IPS DF 6.9 (cell line): ENCODE measurements at regions not wholly inside any gene's neighbourhood (a gene's known extent, or its start where the extent isn't known, plus 50 kb on each side); places are given as distances from the start of the nearest gene placed in this dataset.

Experiments used
- DNase-seq: peaks from one replicate; pipeline ENCODE4 v3.0.0-alpha.2; 2013; ENCODE audit warnings: low read depth, low spot score
- H3K27ac ChIP-seq: one replicate; pipeline ENCODE4 v1.5.1; 2013; ENCODE audit warnings: low read length, control low read depth
- H3K27me3 ChIP-seq: 2 replicates; pipeline ENCODE4 v1.6.1; 2013; ENCODE audit warnings: mild to moderate bottlenecking, low read length; ENCODE audit not compliant: control insufficient read depth, insufficient read depth
- H3K36me3 ChIP-seq: 2 replicates; pipeline ENCODE4 v1.6.1; 2013; ENCODE audit warnings: low read length; ENCODE audit not compliant: control insufficient read depth, insufficient read depth
- H3K4me1 ChIP-seq: 2 replicates; pipeline ENCODE4 v1.6.1; 2013; ENCODE audit warnings: low read length; ENCODE audit not compliant: control insufficient read depth, insufficient read depth
- H3K4me3 ChIP-seq: 2 replicates; pipeline ENCODE4 v1.5.1; 2013; ENCODE audit warnings: mild to moderate bottlenecking, low read length
- H3K9me3 ChIP-seq: 2 replicates; pipeline ENCODE4 v1.6.1; 2013; ENCODE audit warnings: low read length, inconsistent platforms; ENCODE audit not compliant: control insufficient read depth, insufficient read depth
- WGBS: extraction: QIAGEN DNeasy Blood & Tissue Kit; methylation state at CpG from one replicate; pipeline ENCODE4 v1.1.7; 2013; ENCODE audit warnings: mixed read lengths, missing lambda C conversion rate; ENCODE audit not compliant: insufficient read length, insufficient coverage; 5-methylcytosine and 5-hydroxymethylcytosine counted together

GRCh38 chr2:123047186-123047585 lies 977.9 kb upstream of the CNTNAP5 start:
- DNase-seq: no peak
- no peaks in the 10 kb centered on the region for H3K27me3 ChIP-seq
- no peak overlapping the region for H3K4me3 ChIP-seq
- H3K9me3 ChIP-seq: no peaks in the 10 kb centered on the region
- no peaks in the 10 kb centered on the region for H3K4me1 ChIP-seq
- H3K27ac ChIP-seq: no peak overlapping the region
- H3K36me3 ChIP-seq: no peaks in the 10 kb centered on the region

- Histone ChIP-seq H3K36me3 (no peaks in the 10 kb centered on the region), H3K27me3 (no peaks in the 10 kb centered on the region), H3K4me3 (no peak overlapping the region), H3K9me3 (no peaks in the 10 kb centered on the region), H3K27ac (no peak overlapping the region), H3K4me1 (no peaks in the 10 kb centered on the region)
- whole genome bisulfite sequencing: no CpG with 5 or more reads among the region's 2 CpGs
- DNase-seq: no peak
Observed at GRCh38 chr2:123051136-123051535, 974.0 kb upstream of the CNTNAP5 start.

- H3K36me3 ChIP-seq: no peaks in the 10 kb centered on the region
- H3K4me3 ChIP-seq: no peak overlapping the region
- H3K27me3 ChIP-seq: no peaks in the 10 kb centered on the region
- no CpG with 5 or more reads among the region's 2 CpGs for WGBS
- H3K4me1 ChIP-seq: no peaks in the 10 kb centered on the region
- no peak overlapping the region for H3K27ac ChIP-seq
- no peaks in the 10 kb centered on the region for H3K9me3 ChIP-seq
- DNase-seq: no peak
Observed at GRCh38 chr2:123061534-123061933, 963.6 kb upstream of the CNTNAP5 start.

GRCh38 chr2:123073371-123073770 lies 951.7 kb upstream of the CNTNAP5 start:
- H3K27ac ChIP-seq: no peak overlapping the region

GRCh38 chr2:123073956-123074355 lies 951.1 kb upstream of the CNTNAP5 start:
- DNase-seq: no peak
- Histone ChIP-seq H3K4me3 (no peak overlapping the region), H3K4me1 (no peaks in the 10 kb centered on the region), H3K27me3 (no peaks in the 10 kb centered on the region), H3K9me3 (no peaks in the 10 kb centered on the region), H3K27ac (no peak overlapping the region), H3K36me3 (no peaks in the 10 kb centered on the region)

More at GRCh38 chr2:123073371-123073770, 951.7 kb upstream of the CNTNAP5 start:
- DNase-seq: no peak
- Histone ChIP-seq H3K9me3 (no peaks in the 10 kb centered on the region), H3K27me3 (no peaks in the 10 kb centered on the region), H3K4me3 (no peak overlapping the region), H3K4me1 (no peaks in the 10 kb centered on the region), H3K36me3 (no peaks in the 10 kb centered on the region)
- WGBS: no CpG with 5 or more reads among the region's 1 CpG

- no CpG with 5 or more reads among the region's 2 CpGs for WGBS
- no peak for DNase-seq
- no peak overlapping the region for H3K4me3 ChIP-seq
- H3K27ac ChIP-seq: no peak overlapping the region
- no peaks in the 10 kb centered on the region for H3K9me3 ChIP-seq
- H3K4me1 ChIP-seq: no peaks in the 10 kb centered on the region
- H3K27me3 ChIP-seq: no peaks in the 10 kb centered on the region
- no peaks in the 10 kb centered on the region for H3K36me3 ChIP-seq
Observed at GRCh38 chr2:123077101-123077500, 948.0 kb upstream of the CNTNAP5 start.

GRCh38 chr2:123080331-123080730 lies 944.8 kb upstream of the CNTNAP5 start:
- DNase-seq: no peak
- H3K4me3 ChIP-seq: no peak overlapping the region
- WGBS: no CpG with 5 or more reads among the region's 3 CpGs
- no peaks in the 10 kb centered on the region for H3K4me1 ChIP-seq
- no peaks in the 10 kb centered on the region for H3K9me3 ChIP-seq
- no peaks in the 10 kb centered on the region for H3K36me3 ChIP-seq
- no peak overlapping the region for H3K27ac ChIP-seq
- H3K27me3 ChIP-seq: no peaks in the 10 kb centered on the region

- Histone ChIP-seq H3K9me3 (no peaks in the 10 kb centered on the region), H3K4me3 (no peak overlapping the region), H3K27me3 (no peaks in the 10 kb centered on the region), H3K4me1 (no peaks in the 10 kb centered on the region), H3K36me3 (no peaks in the 10 kb centered on the region), H3K27ac (no peak overlapping the region)
- DNase-seq: no peak
- no CpG with 5 or more reads among the region's 1 CpG for WGBS
Observed at GRCh38 chr2:123085484-123085883, 939.6 kb upstream of the CNTNAP5 start.

GRCh38 chr2:123086613-123087385 lies 938.3 kb upstream of the CNTNAP5 start:
- Histone ChIP-seq H3K9me3 (no peaks in the 10 kb centered on the region), H3K36me3 (no peaks in the 10 kb centered on the region)
- no CpG with 5 or more reads among the region's 6 CpGs for WGBS

GRCh38 chr2:123091471-123091870 lies 933.6 kb upstream of the CNTNAP5 start:
- H3K4me1 ChIP-seq: no peaks in the 10 kb centered on the region
- no peak overlapping the region for H3K27ac ChIP-seq
- H3K9me3 ChIP-seq: no peaks in the 10 kb centered on the region
- H3K4me3 ChIP-seq: no peak overlapping the region
- DNase-seq: no peak
- no CpG with 5 or more reads among the region's 2 CpGs for WGBS
- H3K27me3 ChIP-seq: no peaks in the 10 kb centered on the region
- H3K36me3 ChIP-seq: no peaks in the 10 kb centered on the region

More at GRCh38 chr2:123086613-123087385, 938.3 kb upstream of the CNTNAP5 start:
- H3K4me3 ChIP-seq: no peak overlapping the region
- H3K27me3 ChIP-seq: no peaks in the 10 kb centered on the region
- H3K27ac ChIP-seq: no peak overlapping the region
- no peak for DNase-seq
- H3K4me1 ChIP-seq: no peaks in the 10 kb centered on the region

GRCh38 chr2:123093199-123093598 lies 931.9 kb upstream of the CNTNAP5 start:
- H3K36me3 ChIP-seq: no peaks in the 10 kb centered on the region
- no CpG with 5 or more reads among the region's 2 CpGs for WGBS
- no peak overlapping the region for H3K4me3 ChIP-seq
- no peaks in the 10 kb centered on the region for H3K27me3 ChIP-seq
- DNase-seq: no peak
- H3K4me1 ChIP-seq: no peaks in the 10 kb centered on the region
- H3K9me3 ChIP-seq: no peaks in the 10 kb centered on the region
- no peak overlapping the region for H3K27ac ChIP-seq
